HG02678 (cell line): ENCODE measurements at regions not wholly inside any gene's neighbourhood (a gene's known extent, or its start where the extent isn't known, plus 50 kb on each side); places are given as distances from the start of the nearest gene placed in this dataset.
"Not testable (repeated sequence)": the region's sequence is repeated elsewhere in the genome, so short reads cannot be mapped to it uniquely, and the experiment has no call there.

Source experiments
- ATAC-seq: cut with Tn5 transposase; IDR thresholded peaks from one replicate; pipeline ENCODE4 v1.9.1; 2021; ENCODE audit warnings: mild to moderate bottlenecking, moderate library complexity; ENCODE audit not compliant: unreplicated experiment

- ATAC-seq: no peak
These were observed 607.8 kb upstream of the ZFP42 start for GRCh38 chr4:187387739-187388138.

DNA sequence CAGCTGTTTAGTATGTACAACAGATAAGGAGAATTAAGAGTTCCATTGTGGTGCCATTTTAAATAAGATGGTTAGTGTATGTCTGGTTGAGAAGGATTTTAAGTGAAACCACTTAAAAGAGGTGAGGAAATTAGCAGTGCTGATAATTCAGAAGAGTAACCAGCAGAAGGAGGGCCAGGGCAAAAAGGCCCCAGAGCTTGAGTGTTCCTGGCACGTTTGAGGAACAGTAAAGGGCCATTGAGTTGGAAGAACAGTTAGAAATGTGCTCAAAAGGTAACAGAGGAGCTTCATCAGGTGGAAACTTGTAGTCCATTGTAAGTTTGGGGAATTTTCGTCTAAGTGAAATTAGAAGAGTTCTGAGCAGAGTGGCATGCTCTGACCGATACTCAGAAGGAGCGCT is 606.2 kb upstream of the ZFP42 start:
- no peak for ATAC-seq

DNA sequence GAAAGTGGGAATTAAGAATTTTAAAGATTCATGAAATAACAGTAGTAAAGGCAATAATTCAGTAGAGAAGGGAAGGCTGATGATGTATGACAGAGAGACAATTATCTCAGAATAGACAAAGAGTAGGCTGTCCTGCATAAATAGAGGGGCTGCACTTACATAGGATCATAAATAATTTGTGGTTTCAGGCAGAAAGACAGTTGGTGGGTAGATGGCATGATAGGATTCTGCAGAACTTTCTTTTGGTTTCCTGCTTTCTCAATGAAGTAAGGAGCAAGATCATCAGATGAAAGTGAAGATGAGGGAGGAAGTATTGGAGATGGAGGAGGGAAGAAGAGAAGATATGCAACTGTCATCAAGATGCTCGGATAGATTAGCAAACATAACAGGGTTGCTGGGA is 604.9 kb upstream of the ZFP42 start:
- no peak for ATAC-seq

DNA sequence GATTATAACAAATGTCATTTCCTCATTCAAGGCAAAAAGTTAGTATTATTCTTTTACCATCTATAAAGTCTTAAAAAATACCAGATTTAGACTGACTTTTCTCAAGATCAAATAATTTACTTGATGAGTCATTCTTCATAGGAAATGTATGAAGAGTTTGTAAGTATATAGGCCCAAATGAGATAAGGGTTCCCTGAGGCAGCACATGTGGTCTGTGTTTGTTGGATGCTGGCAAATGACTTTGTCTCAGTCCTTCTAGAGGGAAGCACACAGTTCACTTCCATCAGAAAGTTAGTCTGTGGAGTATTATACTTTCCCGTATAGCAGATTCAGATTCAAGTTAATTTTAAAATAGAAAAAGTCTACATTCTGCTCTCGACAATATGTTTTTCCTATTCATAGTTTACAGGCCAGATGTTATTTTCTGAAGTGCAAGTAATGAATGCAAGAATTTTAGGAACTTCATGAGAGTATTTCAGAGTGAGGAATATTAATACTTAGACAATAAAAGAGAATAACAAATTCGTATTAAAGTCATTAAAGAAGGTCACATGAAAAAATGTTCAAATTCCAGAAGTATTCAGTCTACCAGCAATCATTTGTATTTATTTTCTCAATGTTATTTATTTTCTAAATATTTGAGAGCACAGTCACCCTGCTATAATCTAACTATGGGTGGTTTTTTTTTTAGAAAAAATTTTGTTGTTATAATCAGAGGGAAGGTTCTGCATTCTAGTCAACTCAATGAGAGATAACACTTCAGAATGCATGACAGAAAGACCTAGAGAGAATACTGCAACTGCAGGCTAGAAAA is 601.8 kb upstream of the ZFP42 start:
- ATAC-seq: no peak

- no peak for ATAC-seq
These were observed 599.5 kb upstream of the ZFP42 start for GRCh38 chr4:187396106-187396505.

DNA sequence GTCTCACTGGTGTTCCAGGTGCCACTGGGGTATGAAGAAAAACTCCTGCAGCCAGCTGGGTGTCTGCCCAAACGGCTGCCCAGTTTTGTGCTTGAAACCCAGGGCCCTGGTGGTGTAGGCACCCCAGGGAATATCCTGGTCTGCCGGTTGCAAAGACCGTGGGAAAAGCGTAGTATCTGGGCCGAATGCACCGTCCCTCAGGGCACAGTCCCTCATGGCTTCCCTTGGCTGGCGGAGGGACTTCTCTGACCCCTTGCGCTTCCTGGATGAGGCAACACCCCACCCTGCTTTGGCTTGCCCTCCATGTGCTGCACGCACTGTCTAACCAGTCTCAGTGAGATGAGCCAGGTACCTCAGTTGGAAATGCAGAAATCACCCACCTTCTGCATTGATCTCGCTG is 587.1 kb upstream of the ZFP42 start:
- ATAC-seq: not testable (repeated sequence)

GRCh38 chr4:187413564-187414358 is 581.8 kb upstream of the ZFP42 start:
- no peak for ATAC-seq

DNA sequence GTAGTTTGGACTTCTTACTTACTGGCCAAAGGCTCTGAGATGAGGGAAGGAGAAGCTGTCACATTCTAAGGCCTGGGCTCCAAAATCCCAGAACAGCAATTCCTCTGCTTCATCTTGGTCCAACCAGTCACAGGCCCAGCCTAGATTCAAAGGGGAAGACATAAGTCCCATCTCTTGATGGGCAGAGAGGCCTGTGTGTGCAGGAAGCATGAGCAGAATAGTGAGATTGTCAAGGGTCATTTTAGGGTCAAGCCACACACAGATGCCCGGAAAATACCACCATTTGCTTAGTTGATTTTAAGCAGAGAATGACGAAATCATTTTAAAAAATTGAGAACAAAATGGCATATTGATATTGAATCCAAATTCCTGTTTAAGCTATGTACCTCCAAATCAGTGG is 580.9 kb upstream of the ZFP42 start:
- ATAC-seq: no peak

- ATAC-seq: no peak
These were observed 580.3 kb upstream of the ZFP42 start for GRCh38 chr4:187415231-187415630.

- no peak for ATAC-seq
These were observed 579.4 kb upstream of the ZFP42 start for GRCh38 chr4:187416216-187416615.

GRCh38 chr4:187417721-187418120 is 577.9 kb upstream of the ZFP42 start:
- ATAC-seq: no peak

- ATAC-seq: no peak
These were observed 572.9 kb upstream of the ZFP42 start for GRCh38 chr4:187422655-187423054.

DNA sequence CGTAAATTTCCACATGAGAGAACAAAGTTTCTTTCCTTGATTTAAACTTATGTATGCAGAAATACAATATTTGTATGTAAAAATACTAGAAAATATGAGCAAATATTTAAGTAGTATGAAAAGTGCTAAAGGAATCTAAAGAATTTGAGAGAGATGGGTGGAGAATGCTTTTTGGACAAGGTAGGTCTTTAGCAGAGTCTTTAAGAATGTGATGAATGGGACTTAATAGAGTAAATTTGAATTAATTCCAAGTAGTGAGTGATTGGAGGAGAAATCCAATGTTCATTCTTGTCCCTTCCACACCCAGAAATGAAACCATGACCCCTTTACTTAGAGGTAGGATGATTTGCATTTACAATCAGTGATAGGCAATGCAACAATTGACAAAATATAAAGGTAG is 570.9 kb upstream of the ZFP42 start:
- ATAC-seq: no peak

GRCh38 chr4:187426511-187426910 is 569.1 kb upstream of the ZFP42 start:
- no peak for ATAC-seq

- ATAC-seq: no peak
These were observed 563.3 kb upstream of the ZFP42 start for GRCh38 chr4:187432310-187432709.

- ATAC-seq: no peak
These were observed 562.4 kb upstream of the ZFP42 start for GRCh38 chr4:187433141-187433540.

- ATAC-seq: no peak
These were observed 559.3 kb upstream of the ZFP42 start for GRCh38 chr4:187436251-187436650.

DNA sequence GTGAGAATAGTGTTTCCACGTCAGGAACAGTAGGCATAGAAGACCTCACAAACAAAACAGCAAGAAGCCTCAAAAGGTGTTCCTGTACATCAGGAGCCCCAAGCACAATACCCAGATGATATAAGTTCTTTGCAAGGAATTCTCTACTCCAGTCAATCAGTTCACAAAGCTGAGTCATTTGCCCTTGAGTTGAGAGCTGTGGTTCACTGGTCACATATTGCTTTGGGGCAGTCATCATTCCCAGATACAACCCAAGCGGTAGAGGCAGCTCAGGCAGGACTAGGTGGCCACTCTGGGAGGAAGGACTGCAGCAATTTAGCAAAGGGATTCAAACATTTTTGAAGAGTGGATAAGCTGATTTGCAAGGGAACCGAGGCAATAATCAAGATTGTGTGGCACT is 551.5 kb upstream of the ZFP42 start:
- ATAC-seq: no peak

DNA sequence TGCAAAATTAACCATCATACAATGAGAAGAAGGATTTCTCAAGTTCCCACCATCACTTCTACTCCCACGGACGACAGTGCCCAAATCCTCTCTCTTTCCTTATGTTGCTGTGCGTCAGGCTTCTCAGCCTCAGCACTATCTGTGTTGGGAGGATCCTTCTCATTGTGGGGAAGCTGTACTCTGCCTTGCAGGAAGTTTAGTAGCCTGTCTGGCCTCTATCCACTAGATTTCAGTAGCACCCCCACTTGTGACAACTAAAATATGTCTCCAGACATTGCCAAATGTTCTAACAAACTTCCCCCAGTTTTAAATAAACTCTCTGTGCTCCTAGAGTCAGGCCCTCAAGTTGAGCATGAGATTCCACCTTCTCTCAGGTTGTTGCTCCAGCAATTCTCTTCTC is 545.9 kb upstream of the ZFP42 start:
- no peak for ATAC-seq

GRCh38 chr4:187451776-187452175 is 543.8 kb upstream of the ZFP42 start:
- ATAC-seq: no peak

GRCh38 chr4:187460016-187460415 is 535.6 kb upstream of the ZFP42 start:
- ATAC-seq: no peak

GRCh38 chr4:187464573-187464972 is 531.0 kb upstream of the ZFP42 start:
- ATAC-seq: no peak
